ENCODE measurements at regions not wholly inside any gene's neighbourhood (a gene's known extent, or its start where the extent isn't known, plus 50 kb on each side); places are given as distances from the start of the nearest gene placed in this dataset.
A peak's percentile ranks its signal among the peaks of the same experiment; 100 is the strongest.

DNA sequence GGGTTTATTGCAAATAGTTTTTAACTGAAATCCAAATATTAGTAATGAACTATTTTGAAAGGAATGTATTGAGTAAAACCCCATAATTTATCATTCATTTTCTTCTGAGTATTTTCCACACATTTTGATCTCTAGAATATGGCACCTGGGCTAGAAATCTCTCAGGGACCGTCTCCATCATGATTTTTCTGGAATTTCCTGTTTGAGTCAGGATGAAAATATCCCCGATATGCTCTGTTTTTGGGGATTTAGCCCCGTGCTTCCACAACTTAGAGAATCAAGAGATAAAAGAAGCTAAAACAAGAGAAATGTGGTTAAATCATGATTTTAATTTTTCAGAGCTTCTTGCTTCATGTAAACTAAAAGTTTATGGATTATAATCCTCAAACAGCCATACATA lies 114.2 kb downstream of the SPCS3 start:
- no peak for DNase-seq (ENCODE audit: low read depth, low spot score)
- H3K4me3 ChIP-seq (ENCODE audit: low read depth, low read length) = no peak overlapping the region
- ChIA-PET CTCF (interaction anchor here (0.7 to 1.0 kb wide), 2 partner anchors 9 to 614 kb away, joined by 3 read pairs; no protein-coding TSS in a partner anchor), POLR2A (no interaction called here)
- TF ChIP-seq, protein P1, sequence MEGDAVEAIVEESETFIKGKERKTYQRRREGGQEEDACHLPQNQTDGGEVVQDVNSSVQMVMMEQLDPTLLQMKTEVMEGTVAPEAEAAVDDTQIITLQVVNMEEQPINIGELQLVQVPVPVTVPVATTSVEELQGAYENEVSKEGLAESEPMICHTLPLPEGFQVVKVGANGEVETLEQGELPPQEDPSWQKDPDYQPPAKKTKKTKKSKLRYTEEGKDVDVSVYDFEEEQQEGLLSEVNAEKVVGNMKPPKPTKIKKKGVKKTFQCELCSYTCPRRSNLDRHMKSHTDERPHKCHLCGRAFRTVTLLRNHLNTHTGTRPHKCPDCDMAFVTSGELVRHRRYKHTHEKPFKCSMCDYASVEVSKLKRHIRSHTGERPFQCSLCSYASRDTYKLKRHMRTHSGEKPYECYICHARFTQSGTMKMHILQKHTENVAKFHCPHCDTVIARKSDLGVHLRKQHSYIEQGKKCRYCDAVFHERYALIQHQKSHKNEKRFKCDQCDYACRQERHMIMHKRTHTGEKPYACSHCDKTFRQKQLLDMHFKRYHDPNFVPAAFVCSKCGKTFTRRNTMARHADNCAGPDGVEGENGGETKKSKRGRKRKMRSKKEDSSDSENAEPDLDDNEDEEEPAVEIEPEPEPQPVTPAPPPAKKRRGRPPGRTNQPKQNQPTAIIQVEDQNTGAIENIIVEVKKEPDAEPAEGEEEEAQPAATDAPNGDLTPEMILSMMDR (IDR thresholded peaks at IDR 0.05; ENCODE audit: low read depth, low read length) = no peak
- H3K27me3 ChIP-seq (ENCODE audit: control insufficient read depth, insufficient read depth, low read length) = no peaks in the 10 kb centered on the region
- no peaks in the 10 kb centered on the region for H3K9me3 ChIP-seq (ENCODE audit: control insufficient read depth, insufficient read depth, low read length)
- H3K27ac ChIP-seq (ENCODE audit: low read depth, low read length) = no peak overlapping the region

DNA sequence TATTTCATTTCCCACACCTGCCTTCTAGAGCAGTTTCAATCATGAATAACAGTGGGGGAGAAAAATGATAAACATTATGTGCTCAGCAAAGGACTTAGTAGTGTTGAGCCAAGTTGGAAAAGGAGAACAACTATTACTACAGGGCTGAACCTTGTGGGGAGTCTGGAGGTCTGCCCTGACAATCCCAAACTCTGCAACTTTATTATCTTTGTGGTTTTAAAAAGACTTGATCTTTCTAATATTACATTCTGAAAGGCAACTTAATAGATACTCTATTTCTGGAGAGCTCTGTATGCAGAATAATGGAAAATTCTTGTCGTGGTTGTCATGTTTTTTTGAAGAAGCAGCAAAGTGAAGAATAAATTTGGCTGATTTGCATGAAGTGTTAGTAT lies 116.1 kb downstream of the SPCS3 start:
- CTCF ChIA-PET = no interaction called here

DNA sequence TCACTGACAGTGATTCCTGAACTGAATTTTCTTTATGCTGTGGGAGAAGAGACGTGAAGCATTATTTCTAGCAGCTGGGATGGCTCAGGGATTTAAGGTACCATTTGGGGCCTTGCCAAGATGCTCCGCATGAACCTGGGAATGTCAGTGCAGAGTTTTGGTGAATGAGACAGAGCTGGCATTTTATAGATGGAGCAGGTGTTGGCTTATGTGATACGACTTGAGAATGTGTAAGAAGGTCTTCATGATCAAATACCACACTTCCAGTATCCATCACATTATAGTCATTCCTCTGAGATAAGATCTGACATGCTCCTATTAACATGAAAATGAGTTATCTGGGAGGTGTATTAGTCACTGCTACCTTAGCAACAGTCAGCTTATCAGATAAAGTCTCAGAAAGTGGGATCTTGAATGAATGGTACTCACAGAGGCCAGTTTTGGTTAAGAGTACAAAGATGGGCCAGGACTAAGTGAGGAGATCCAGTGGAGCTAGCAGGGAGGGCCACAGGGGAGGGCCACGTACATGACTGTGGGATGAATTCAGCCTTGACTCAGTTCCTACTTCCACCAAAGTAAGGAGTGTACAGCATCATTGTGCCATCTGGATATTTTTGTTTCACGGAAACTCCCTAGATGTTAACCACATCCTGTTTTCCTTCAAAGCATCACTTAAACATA lies 116.7 kb downstream of the SPCS3 start:
- Histone ChIP-seq H3K4me3 (ENCODE audit: low read depth, low read length) (no peak overlapping the region), H3K27ac (ENCODE audit: low read depth, low read length) (peak overlapping the region; percentile 32), H3K27me3 (ENCODE audit: control insufficient read depth, insufficient read depth, low read length) (no peaks in the 10 kb centered on the region), H3K9me3 (ENCODE audit: control insufficient read depth, insufficient read depth, low read length) (no peaks in the 10 kb centered on the region)
- ChIA-PET CTCF (no interaction called here), POLR2A (no interaction called here)
- TF ChIP-seq, protein P1 (IDR thresholded peaks at IDR 0.05; ENCODE audit: low read depth, low read length) = no peak
- DNase-seq (ENCODE audit: low read depth, low spot score) = peak; percentile 46

More for the DNA sequence above, 116.1 kb downstream of the SPCS3 start:
- TF ChIP-seq, protein P1 (IDR thresholded peaks at IDR 0.05; ENCODE audit: low read depth, low read length) = no peak
- Histone ChIP-seq H3K9me3 (ENCODE audit: control insufficient read depth, insufficient read depth, low read length) (no peaks in the 10 kb centered on the region), H3K27me3 (ENCODE audit: control insufficient read depth, insufficient read depth, low read length) (no peaks in the 10 kb centered on the region), H3K4me3 (ENCODE audit: low read depth, low read length) (no peak overlapping the region), H3K27ac (ENCODE audit: low read depth, low read length) (no peak overlapping the region)
- peak; percentile 8 for DNase-seq (ENCODE audit: low read depth, low spot score)
- POLR2A ChIA-PET = no interaction called here

DNA sequence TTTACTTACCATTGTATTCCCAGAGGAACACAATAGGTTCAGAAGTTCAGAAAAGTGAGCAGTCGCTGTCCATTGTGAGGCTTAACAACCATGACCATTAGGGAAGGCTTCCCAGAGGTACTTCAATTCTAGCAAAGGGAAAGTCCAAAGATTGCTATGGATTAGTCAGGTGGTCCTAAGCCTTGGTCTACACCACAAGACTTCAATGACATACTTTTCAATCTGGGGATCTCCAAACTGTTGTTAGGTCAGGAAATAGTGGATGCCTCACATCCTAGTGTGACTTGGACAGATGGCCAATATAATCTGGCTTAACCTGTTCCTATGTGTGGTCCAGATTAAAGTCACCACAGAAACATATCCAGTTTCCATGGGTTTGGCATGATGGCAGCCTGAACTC lies 118.0 kb downstream of the SPCS3 start:
- no peak for DNase-seq (ENCODE audit: low read depth, low spot score)
- ChIA-PET POLR2A (no interaction called here), CTCF (no interaction called here)
- Histone ChIP-seq H3K27me3 (ENCODE audit: control insufficient read depth, insufficient read depth, low read length) (no peaks in the 10 kb centered on the region), H3K9me3 (ENCODE audit: control insufficient read depth, insufficient read depth, low read length) (no peaks in the 10 kb centered on the region), H3K27ac (ENCODE audit: low read depth, low read length) (no peak overlapping the region), H3K4me3 (ENCODE audit: low read depth, low read length) (no peak overlapping the region)
- TF ChIP-seq, protein P1 (IDR thresholded peaks at IDR 0.05; ENCODE audit: low read depth, low read length) = no peak

DNA sequence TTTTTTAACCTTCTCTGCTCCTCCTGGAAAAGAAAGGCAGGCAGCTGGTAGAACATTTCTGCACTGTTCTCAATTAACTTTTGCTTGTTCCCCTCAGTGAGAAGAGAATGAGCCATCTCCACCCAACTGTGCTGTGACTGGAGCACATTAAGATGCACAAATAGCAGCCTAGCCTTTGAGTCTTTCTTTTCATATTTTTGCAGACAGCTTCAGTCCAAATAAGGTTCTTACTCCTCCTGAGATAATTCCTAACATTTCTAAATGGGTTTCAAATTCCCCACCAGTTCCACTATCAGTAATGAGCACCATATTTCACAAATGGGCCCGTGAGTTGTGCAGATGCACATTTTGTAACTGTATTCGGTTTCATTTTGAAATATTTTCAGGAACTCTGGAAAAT lies 118.6 kb downstream of the SPCS3 start:
- H3K9me3 ChIP-seq (ENCODE audit: control insufficient read depth, insufficient read depth, low read length) = no peaks in the 10 kb centered on the region
- ChIA-PET POLR2A (no interaction called here), CTCF (no interaction called here)
- H3K27ac ChIP-seq (ENCODE audit: low read depth, low read length) = no peak overlapping the region
- DNase-seq (ENCODE audit: low read depth, low spot score) = no peak
- H3K27me3 ChIP-seq (ENCODE audit: control insufficient read depth, insufficient read depth, low read length) = no peaks in the 10 kb centered on the region
- TF ChIP-seq, protein P1 (IDR thresholded peaks at IDR 0.05; ENCODE audit: low read depth, low read length) = no peak
- H3K4me3 ChIP-seq (ENCODE audit: low read depth, low read length) = no peak overlapping the region

All from AG04450 (cell line).